HEK293T (cell line): ENCODE measurements at regions not wholly inside any gene's neighbourhood (a gene's known extent, or its start where the extent isn't known, plus 50 kb on each side); places are given as distances from the start of the nearest gene placed in this dataset.

Source experiments
- BHLHE40 ChIP-seq: fragments of 450-650 bp; IDR thresholded peaks from 2 replicates; pipeline ENCODE4 v1.6.1; 2016; ENCODE audit warnings: mild to moderate bottlenecking, moderate library complexity, borderline replicate concordance
- ELF4 ChIP-seq: fragments of 450-650 bp; IDR thresholded peaks from 2 replicates; pipeline ENCODE4 v1.6.1; 2017; ENCODE audit warnings: antibody characterized with exemption
- FOXA1 ChIP-seq: fragments of 450-650 bp; IDR thresholded peaks from 2 replicates; pipeline ENCODE4 v1.6.1; 2016; ENCODE audit warnings: mild to moderate bottlenecking
- FOXK2 ChIP-seq: fragments of 450-650 bp; IDR thresholded peaks from 2 replicates; pipeline ENCODE4 v1.6.1; 2016; ENCODE audit warnings: mild to moderate bottlenecking
- FOXM1 ChIP-seq: fragments of 450-650 bp; IDR thresholded peaks from 2 replicates; pipeline ENCODE4 v1.6.1; 2017; ENCODE audit warnings: mild to moderate bottlenecking, borderline replicate concordance
- LEF1 ChIP-seq: fragments of 450-650 bp; IDR thresholded peaks from 2 replicates; pipeline ENCODE4 v1.6.1; 2017; ENCODE audit warnings: mild to moderate bottlenecking, borderline replicate concordance
- NFRKB ChIP-seq: fragments of 450-650 bp; IDR thresholded peaks from 2 replicates; pipeline ENCODE4 v1.6.1; 2016; ENCODE audit warnings: mild to moderate bottlenecking, moderate library complexity
- SP1 ChIP-seq: fragments of 450-650 bp; IDR thresholded peaks from 2 replicates; pipeline ENCODE4 v1.6.1; 2017
- SUZ12 ChIP-seq: fragments of 450-650 bp; IDR thresholded peaks from 2 replicates; pipeline ENCODE4 v1.6.1; 2016; ENCODE audit warnings: mild to moderate bottlenecking
- TARDBP ChIP-seq: fragments of 450-650 bp; IDR thresholded peaks from 2 replicates; pipeline ENCODE4 v1.6.1; 2016
- ZNF384 ChIP-seq: fragments of 450-650 bp; IDR thresholded peaks from 2 replicates; pipeline ENCODE4 v1.6.1; 2016
- TF ChIP-seq, protein P1 (sequence below): fragments of 450-650 bp; IDR thresholded peaks from 2 replicates; pipeline ENCODE4 v1.6.1; 2016

GRCh38 chr15:78695854-78696253 lies 54.8 kb upstream of the CHRNB4 start:
- TF ChIP-seq BHLHE40, result no peak
- TF ChIP-seq TARDBP, result no peak
- TF ChIP-seq LEF1, result no peak
- TF ChIP-seq FOXA1, result no peak
- TF ChIP-seq SP1, result no peak
- TF ChIP-seq, protein P1, sequence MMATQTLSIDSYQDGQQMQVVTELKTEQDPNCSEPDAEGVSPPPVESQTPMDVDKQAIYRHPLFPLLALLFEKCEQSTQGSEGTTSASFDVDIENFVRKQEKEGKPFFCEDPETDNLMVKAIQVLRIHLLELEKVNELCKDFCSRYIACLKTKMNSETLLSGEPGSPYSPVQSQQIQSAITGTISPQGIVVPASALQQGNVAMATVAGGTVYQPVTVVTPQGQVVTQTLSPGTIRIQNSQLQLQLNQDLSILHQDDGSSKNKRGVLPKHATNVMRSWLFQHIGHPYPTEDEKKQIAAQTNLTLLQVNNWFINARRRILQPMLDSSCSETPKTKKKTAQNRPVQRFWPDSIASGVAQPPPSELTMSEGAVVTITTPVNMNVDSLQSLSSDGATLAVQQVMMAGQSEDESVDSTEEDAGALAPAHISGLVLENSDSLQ, result no peak
- TF ChIP-seq ZNF384, result no peak
- TF ChIP-seq ELF4, result no peak
- no peak for TF ChIP-seq FOXM1
- TF ChIP-seq SUZ12, result no peak
- no peak for TF ChIP-seq NFRKB
- TF ChIP-seq FOXK2, result no peak
